ENCODE measurements at regions not wholly inside any gene's neighbourhood (a gene's known extent, or its start where the extent isn't known, plus 50 kb on each side); places are given as distances from the start of the nearest gene placed in this dataset.
"Not testable (repeated sequence)": the region's sequence is repeated elsewhere in the genome, so short reads cannot be mapped to it uniquely, and the experiment has no call there.

GRCh38 chr6:74733830-74734620 is 471.8 kb downstream of the COL12A1 start:
- no peak for DNase-seq (ENCODE audit: low read depth in 4 of 4, low spot score in 3 of 4)

GRCh38 chr6:74731931-74732330 is 473.9 kb downstream of the COL12A1 start:
- no peak for DNase-seq (ENCODE audit: low read depth in 4 of 4, low spot score in 3 of 4)

GRCh38 chr6:74731204-74731603 is 474.6 kb downstream of the COL12A1 start:
- no peak for DNase-seq (ENCODE audit: low read depth in 4 of 4, low spot score in 3 of 4)

- no peak for DNase-seq (ENCODE audit: low read depth in 4 of 4, low spot score in 3 of 4)
These were observed 484.9 kb downstream of the COL12A1 start for GRCh38 chr6:74720923-74721322.

GRCh38 chr6:74717591-74717990 is 488.3 kb downstream of the COL12A1 start:
- DNase-seq (ENCODE audit: low read depth in 4 of 4, low spot score in 3 of 4): no peak

- no peak for DNase-seq (ENCODE audit: low read depth in 4 of 4, low spot score in 3 of 4)
These were observed 490.3 kb downstream of the COL12A1 start for GRCh38 chr6:74715355-74716085.

- DNase-seq (ENCODE audit: low read depth in 4 of 4, low spot score in 3 of 4): no peak
These were observed 491.9 kb downstream of the COL12A1 start for GRCh38 chr6:74713941-74714340.

GRCh38 chr6:74705451-74705850 is 500.4 kb downstream of the COL12A1 start:
- no peak for DNase-seq (ENCODE audit: low read depth in 4 of 4, low spot score in 3 of 4)

- DNase-seq (ENCODE audit: low read depth in 4 of 4, low spot score in 3 of 4): not testable (repeated sequence)
These were observed 501.3 kb downstream of the COL12A1 start for GRCh38 chr6:74704540-74704939.

- DNase-seq (ENCODE audit: low read depth in 4 of 4, low spot score in 3 of 4): no peak
These were observed 515.5 kb downstream of the COL12A1 start for GRCh38 chr6:74690365-74690764.

GRCh38 chr6:74689601-74690000 is 516.3 kb downstream of the COL12A1 start:
- DNase-seq (ENCODE audit: low read depth in 4 of 4, low spot score in 3 of 4): no peak

- DNase-seq (ENCODE audit: low read depth in 4 of 4, low spot score in 3 of 4): no peak
These were observed 528.4 kb downstream of the COL12A1 start for GRCh38 chr6:74677463-74677862.

GRCh38 chr6:74676906-74677305 is 528.9 kb downstream of the COL12A1 start:
- no peak for DNase-seq (ENCODE audit: low read depth in 4 of 4, low spot score in 3 of 4)

GRCh38 chr6:74674377-74674776 is 531.5 kb downstream of the COL12A1 start:
- no peak for DNase-seq (ENCODE audit: low read depth in 4 of 4, low spot score in 3 of 4)

- DNase-seq (ENCODE audit: low read depth in 4 of 4, low spot score in 3 of 4): no peak
These were observed 534.3 kb downstream of the COL12A1 start for GRCh38 chr6:74671558-74672025.

- no peak for DNase-seq (ENCODE audit: low read depth in 4 of 4, low spot score in 3 of 4)
These were observed 547.5 kb downstream of the COL12A1 start for GRCh38 chr6:74658391-74658790.

GRCh38 chr6:74657931-74658330 is 547.9 kb downstream of the COL12A1 start:
- DNase-seq (ENCODE audit: low read depth in 4 of 4, low spot score in 3 of 4): no peak

- no peak for DNase-seq (ENCODE audit: low read depth in 4 of 4, low spot score in 3 of 4)
These were observed 548.8 kb downstream of the COL12A1 start for GRCh38 chr6:74657011-74657410.

GRCh38 chr6:74656453-74656852 is 549.4 kb downstream of the COL12A1 start:
- no peak for DNase-seq (ENCODE audit: low read depth in 4 of 4, low spot score in 3 of 4)

- DNase-seq (ENCODE audit: low read depth in 4 of 4, low spot score in 3 of 4): no peak
These were observed 551.6 kb downstream of the COL12A1 start for GRCh38 chr6:74654296-74654695.

- no peak for DNase-seq (ENCODE audit: low read depth in 4 of 4, low spot score in 3 of 4)
These were observed 553.7 kb downstream of the COL12A1 start for GRCh38 chr6:74651948-74652842.
